ENCODE measurements at regions not wholly inside any gene's neighbourhood (a gene's known extent, or its start where the extent isn't known, plus 50 kb on each side); places are given as distances from the start of the nearest gene placed in this dataset.

DNA sequence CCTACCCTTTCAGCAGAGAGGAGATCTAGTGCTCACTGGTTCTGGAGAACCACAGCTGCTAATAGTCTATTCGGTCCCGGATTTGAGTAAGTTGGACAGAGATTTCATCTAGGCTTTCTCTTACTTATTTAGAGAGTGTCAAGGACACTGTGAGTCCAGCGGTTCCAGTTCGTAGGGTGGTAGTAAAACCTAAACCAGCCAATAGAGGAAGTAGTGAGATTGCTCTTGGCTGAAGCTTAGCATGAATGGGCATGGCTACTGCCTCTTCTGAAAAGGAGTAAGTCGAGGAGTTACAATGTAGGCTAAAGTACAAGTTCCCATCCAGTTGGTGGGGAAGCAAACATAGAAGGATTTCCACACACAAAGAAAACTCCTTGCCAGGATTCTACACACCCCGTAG lies 109.6 kb upstream of the MOCS2 start:
- DNase-seq (ENCODE audit: low read depth, low spot score), result no peak

- no peak for DNase-seq (ENCODE audit: low read depth, low spot score)
These were observed 110.1 kb upstream of the MOCS2 start for GRCh38 chr5:53219610-53220009.

- no peak for DNase-seq (ENCODE audit: low read depth, low spot score)
These were observed 124.3 kb upstream of the MOCS2 start for GRCh38 chr5:53233645-53234405.

GRCh38 chr5:53236683-53237082 lies 127.1 kb upstream of the MOCS2 start:
- DNase-seq (ENCODE audit: low read depth, low spot score), result no peak

DNA sequence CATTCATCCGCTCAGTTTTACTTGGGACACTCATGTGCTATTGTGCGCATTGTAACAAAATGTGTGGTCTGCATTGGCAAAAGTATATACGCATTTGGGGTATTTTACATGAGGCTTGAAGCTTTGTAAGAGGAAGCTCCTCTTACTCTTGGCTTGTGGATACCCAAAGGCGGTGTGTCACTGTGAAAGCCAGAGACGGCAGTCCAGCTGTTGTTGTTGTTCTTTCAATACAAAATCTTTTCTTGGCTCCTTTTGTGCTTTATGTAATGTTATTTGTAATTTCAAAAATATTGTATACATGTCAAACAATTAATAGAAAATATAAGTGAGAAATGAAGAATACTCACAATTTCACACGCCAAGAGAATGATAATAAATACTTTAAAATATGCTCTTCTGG lies 128.3 kb upstream of the MOCS2 start:
- DNase-seq (ENCODE audit: low read depth, low spot score), result no peak

DNA sequence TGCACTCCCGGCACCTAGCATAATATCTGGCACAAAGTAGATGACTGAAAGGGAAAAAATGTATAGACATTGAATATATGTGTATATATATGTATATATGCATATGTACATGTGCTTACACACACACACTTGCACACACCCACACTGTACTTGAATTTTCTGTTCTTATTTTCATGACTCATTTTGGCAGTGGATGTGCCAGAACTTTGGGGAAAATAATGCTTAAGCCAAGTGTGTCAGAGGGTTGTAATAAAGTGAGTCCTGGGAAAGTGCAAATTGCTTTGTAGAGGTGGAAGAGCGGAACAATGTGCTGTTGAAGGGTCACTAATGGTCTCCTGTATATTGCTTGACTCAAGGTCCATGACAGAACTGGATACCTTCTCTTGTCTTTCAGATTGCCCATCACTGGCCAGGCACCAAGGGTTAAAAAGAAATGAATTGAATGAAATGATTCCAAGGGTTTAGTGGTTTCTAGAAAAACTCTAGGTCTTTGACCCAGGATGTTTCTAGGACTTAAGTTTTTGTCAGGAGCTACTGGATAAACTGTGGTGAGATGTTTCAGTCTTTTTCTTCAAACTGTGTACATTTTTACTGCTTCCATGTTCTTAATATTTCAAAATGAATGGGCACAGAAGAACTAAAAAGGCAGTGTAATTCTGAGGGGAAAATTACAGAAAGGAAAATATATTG lies 129.9 kb upstream of the MOCS2 start:
- DNase-seq (ENCODE audit: low read depth, low spot score), result no peak

DNA sequence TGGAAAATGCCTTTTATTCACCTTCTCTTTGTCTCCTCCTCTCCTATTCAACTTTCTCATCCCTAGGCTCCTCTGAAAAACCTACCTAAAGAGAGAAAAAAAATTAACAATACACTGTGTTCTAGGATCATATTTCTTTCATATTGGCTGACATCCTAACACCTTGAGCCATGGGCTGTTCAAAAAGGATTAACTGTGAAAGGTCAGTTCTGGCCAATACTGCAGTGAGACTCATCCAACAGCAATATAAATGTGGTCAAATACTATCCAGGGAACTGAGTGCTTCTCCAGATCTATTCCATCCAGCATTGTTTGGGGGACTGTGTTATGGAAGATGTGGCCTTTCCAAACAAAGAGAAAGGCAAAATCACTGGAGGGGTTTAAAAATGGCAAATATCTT lies 131.1 kb upstream of the MOCS2 start:
- no peak for DNase-seq (ENCODE audit: low read depth, low spot score)

GRCh38 chr5:53241572-53241971 lies 132.0 kb upstream of the MOCS2 start:
- no peak for DNase-seq (ENCODE audit: low read depth, low spot score)

DNA sequence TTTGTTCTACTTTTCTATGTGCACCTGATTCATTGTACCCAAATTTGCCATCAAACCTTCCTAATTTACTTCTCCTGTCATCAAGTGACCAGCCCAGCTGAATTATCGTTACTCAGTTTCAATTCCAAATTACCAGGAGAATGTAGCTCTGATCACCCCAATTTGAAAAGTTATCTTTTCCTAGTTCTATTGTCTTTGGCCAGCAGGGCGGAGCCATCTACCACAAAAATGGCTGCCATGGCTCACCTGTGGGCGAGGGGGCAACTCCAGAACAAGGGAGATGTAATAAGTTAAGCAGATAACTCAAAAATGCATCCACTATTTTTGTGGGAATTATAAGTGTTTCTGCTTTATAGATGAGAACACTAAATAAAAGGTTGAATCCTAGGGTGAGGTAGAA lies 133.8 kb upstream of the MOCS2 start:
- DNase-seq (ENCODE audit: low read depth, low spot score), result no peak

DNA sequence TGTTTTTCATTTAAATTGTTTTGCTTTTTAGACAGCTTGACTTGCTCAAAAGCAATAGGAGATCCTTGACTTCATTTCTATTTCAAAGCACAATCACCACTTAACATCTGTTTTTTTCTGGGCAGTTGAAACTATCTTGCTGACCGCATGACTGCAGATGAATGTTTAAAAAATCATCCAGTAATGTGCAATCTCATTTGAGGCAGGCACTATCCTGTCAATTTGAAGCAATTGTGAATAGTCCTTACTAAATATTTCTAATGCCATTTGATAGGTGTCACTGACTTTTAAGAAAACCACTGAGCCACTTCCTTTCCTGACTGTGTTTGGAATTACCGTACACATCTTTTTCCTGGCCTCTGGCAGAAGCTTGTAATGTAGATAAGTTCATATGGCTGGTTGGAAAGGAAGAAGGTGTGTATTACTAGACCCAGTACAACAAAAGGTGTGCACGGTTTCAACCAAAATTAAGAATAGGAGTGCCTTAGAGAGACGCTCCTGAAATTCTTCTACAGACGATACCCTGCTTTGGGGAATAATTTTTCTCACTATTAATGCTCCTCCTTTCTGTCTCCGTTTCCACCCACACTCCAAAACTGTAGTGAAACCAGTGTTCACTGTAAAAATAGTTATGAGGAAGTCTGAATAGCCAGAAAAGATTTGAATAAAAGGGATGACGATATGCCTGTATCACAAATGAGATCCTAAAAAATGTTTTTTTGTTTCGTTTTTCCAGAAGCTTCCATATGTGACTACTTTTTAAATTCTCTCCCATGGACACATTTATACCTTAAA lies 136.7 kb upstream of the MOCS2 start:
- no peak for DNase-seq (ENCODE audit: low read depth, low spot score)

DNA sequence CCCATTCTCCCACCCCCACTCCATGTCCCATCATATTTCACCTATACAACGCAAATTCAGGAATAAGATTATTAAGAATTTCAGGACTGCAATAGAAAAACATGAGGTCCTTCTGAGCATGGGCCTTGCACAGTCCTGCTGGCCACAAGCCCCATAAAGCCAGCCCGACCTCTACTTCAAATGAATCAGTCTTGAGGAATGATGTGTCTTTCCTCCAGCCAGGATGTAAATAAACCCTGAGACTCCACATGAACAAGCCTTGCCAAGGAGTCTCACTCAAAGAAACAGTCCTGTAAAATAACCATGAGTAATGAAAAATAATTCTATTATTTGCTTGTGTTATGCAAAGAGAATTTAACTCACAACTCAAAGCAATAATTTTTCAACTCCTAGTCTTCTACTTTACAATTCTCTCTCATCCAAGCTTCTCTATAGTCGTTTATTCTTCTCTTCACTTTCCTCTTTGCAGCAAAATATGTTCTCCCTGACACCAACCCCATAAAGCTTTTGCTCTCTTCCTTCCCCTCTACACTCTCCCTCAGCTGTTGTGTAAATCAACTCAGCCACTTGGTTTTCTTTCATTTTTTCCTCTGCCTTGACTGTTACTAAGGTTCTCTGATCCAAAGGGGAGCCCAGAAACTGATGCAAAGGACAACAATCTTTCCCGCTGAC lies 140.1 kb upstream of the MOCS2 start:
- DNase-seq (ENCODE audit: low read depth, low spot score), result peak; percentile 30

DNA sequence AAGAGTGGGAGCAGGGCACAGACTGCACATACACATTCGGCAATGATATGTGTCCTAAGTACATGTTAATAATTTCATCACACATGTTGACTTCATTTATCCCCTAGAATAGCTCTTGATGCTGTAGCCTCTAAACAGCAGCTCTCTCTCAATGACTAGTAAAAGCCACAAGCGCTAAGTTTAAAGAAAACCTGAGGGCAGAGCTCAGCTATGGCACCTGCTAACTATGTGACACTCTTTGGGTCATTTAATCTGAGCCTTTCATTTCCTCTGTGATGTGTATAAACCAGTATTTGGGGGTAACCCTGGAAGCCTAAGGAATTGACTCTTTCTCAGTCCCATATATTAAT lies 140.6 kb upstream of the MOCS2 start:
- no peak for DNase-seq (ENCODE audit: low read depth, low spot score)

DNA sequence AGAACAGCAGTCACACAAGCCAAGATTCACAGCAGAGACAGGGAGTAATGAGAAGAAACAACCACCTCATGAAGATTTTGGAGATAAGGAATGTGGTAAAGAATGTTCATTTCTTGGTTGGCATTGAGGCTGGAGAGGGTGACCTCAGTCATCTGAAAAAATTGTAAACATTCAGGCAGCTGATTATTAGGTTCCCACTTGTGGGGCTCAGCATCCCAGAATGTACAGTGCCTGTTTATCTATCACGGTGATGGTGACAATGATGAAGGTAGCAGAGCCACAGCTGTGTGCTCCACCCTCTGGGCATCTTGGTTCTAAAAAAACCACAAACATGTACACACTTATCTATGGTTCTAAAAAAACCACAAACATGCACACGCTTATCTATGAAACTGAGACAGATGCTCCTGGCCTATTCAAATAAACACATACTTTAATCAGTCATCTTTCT lies 143.9 kb upstream of the MOCS2 start:
- no peak for DNase-seq (ENCODE audit: low read depth, low spot score)

- DNase-seq (ENCODE audit: low read depth, low spot score), result no peak
These were observed 147.2 kb upstream of the MOCS2 start for GRCh38 chr5:53256746-53257145.

GRCh38 chr5:53257806-53258373 lies 148.3 kb upstream of the MOCS2 start:
- no peak for DNase-seq (ENCODE audit: low read depth, low spot score)

GRCh38 chr5:53259176-53259575 lies 149.6 kb upstream of the MOCS2 start:
- DNase-seq (ENCODE audit: low read depth, low spot score), result no peak

GRCh38 chr5:53260446-53260845 lies 150.9 kb upstream of the MOCS2 start:
- no peak for DNase-seq (ENCODE audit: low read depth, low spot score)

GRCh38 chr5:53261245-53261644 lies 151.7 kb upstream of the MOCS2 start:
- no peak for DNase-seq (ENCODE audit: low read depth, low spot score)

DNA sequence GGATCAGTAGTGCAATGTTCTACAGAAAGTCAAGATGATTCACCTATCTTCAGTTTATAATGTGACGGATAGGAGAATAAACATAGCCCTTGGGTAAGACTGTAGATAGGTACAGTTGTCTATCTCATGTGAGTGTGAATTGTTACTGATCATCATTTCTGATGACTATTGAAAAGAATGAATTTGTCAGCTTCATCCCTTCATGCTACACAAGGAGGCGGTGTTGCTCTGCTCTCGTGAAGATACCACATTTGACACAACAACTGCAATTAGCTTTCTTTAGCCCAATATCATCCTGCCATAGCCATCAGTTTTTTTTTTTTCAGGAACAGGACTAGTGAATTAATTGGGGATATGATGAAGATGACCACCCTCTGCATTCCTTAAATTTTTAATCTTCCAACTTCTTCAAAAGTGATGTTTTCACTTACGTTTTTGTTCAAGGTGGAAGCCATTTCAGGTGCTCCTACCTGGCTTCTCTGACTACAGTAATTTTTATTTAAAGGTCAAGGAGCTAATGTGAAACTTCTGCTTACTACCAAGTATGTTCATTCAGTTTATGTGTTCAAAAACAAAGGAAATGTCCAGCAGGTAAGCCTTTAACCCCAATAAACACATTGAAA lies 152.9 kb upstream of the MOCS2 start:
- DNase-seq (ENCODE audit: low read depth, low spot score), result peak; percentile 20

DNA sequence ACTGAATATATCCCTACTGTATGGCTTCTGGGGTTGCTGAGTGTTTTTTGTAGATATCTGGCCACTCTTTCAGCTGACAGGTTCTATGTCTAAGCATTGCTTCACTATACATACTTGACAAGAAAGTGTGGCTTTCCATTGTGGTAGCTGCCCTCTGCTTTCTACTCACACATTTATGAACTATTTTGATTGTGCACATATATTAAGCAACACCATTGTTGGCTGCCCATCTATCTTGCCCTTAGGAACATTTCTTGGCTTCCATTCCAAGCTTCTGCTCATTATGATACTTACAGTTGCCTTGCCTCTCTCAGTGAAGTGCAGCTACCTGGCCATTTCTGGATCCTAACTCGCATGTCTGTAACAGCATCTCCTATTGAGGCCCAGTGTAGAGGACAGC lies 153.6 kb upstream of the MOCS2 start:
- DNase-seq (ENCODE audit: low read depth, low spot score), result no peak

DNA sequence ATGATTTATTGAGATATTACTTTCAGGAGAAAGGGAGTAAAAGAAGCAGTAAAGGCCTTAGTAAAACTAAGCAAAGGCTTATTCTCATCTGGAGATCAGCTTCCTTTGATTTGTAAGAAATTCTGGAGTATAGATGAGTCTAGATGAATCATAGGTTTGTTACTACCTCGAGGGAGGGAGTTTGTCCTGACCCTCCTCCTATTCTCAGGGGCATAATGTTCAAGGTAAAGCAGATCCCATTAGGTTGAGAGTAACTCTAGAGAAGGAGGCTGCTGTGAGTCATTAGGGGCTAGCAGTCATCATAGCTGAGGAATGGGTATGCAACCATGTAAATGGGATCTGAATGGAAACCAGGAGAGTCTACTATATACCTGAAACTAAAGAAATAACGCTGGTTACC lies 155.5 kb upstream of the MOCS2 start:
- no peak for DNase-seq (ENCODE audit: low read depth, low spot score)
